K562 (cell line): ENCODE measurements at regions not wholly inside any gene's neighbourhood (a gene's known extent, or its start where the extent isn't known, plus 50 kb on each side); places are given as distances from the start of the nearest gene placed in this dataset.

ENCODE experiments used
- ATAC-seq: fragments of 200-7000 bp; cut with Tn5 transposase; 3 replicates; pipeline ENCODE4 v1.9.1; 2020; ENCODE audit warnings: moderate library complexity
- BruUV-seq: library from RNA; stranded (reverse); fragments of 400-500 nt; replicated peaks from 2 replicates; lab custom pipeline; 2021; lab: Mats Ljungman, UMichigan
- CTCF ChIA-PET: fragments of 300-600 bp; formaldehyde crosslinking; extraction: SDS; loops from one replicate; lab custom pipeline; 2021; ENCODE audit warnings: low intra/inter-chr PET ratio; lab: Yijun Ruan, JAX
- POLR2A ChIA-PET: fragments of 300-600, 350-650 bp; sonication (Branson Sonifier 250); formaldehyde crosslinking; extraction: SDS; loops from one replicate; lab custom pipeline; 2021; ENCODE audit warnings: antibody characterized with exemption, inconsistent platforms; lab: Yijun Ruan, JAX
- DNase-seq, 4 experiments: peaks; one replicate each; pipeline versions ENCODE4 v3.0.0 to v3.0.0-alpha.2; 2011 to 2018; ENCODE audit warnings: low spot score in 3 of 4, mixed read lengths in 3 of 4; ENCODE audit errors: extremely low read depth in 1 of 4
- FAIRE-seq: peaks from 2 replicates; lab custom pipeline; 2011; peaks lifted over from hg19 to GRCh38; lab: Jason Lieb, UNC
- H2AFZ ChIP-seq: 2 replicates; pipeline ENCODE4 v1.6.0; 2011; ENCODE audit warnings: low read depth, low read length, control low read depth, inconsistent platforms
- H3K27ac ChIP-seq: fragments of 200-600 bp; 3 replicates; pipeline ENCODE4 v1.8.0; 2011; ENCODE audit warnings: low read depth, mild to moderate bottlenecking, control low read depth, inconsistent platforms, low read length, moderate library complexity, mixed read lengths; ENCODE audit errors: extremely low read depth
- H3K27me3 ChIP-seq, 2 experiments: fragments of 300-600 bp in 1 of 2; 2 replicates in 1 of 2; 3 replicates in 1 of 2; pipeline versions ENCODE4 v1.6.0 to v1.8.0; 2011; ENCODE audit warnings: inconsistent platforms in 2 of 2, low read length in 2 of 2, mild to moderate bottlenecking in 1 of 2, mixed read lengths in 1 of 2, moderate library complexity in 1 of 2; ENCODE audit not compliant: control insufficient read depth in 2 of 2, insufficient read depth in 2 of 2
- H3K36me3 ChIP-seq: fragments of 300-600 bp; 3 replicates; pipeline ENCODE4 v1.8.0; 2011; ENCODE audit warnings: mild to moderate bottlenecking, low read length, inconsistent platforms; ENCODE audit not compliant: control insufficient read depth, insufficient read depth
- H3K4me1 ChIP-seq, 2 experiments: fragments of 200-600 bp in 1 of 2; replicated peaks in 1 of 2; 2 replicates in 1 of 2; 3 replicates in 1 of 2; pipeline versions ENCODE4 v1.5.1 to v1.8.0; 2011; ENCODE audit warnings: inconsistent platforms in 2 of 2, low read length in 2 of 2, mild to moderate bottlenecking in 1 of 2, mixed read lengths in 1 of 2, moderate library complexity in 1 of 2; ENCODE audit not compliant: control insufficient read depth in 2 of 2, insufficient read depth in 2 of 2
- H3K4me2 ChIP-seq: 2 replicates; pipeline ENCODE4 v1.6.1; 2011; ENCODE audit warnings: low read length, control low read depth, inconsistent platforms, mixed read lengths; ENCODE audit not compliant: insufficient read depth
- H3K4me3 ChIP-seq: fragments of 200-600 bp; sonication (generic), shearing (Covaris generic); 2 replicates; pipeline ENCODE4 v1.5.1; 2016; ENCODE audit warnings: control low read depth, inconsistent platforms
- H3K79me2 ChIP-seq: fragments of 200-600 bp; 3 replicates; pipeline ENCODE4 v1.8.0; 2011; ENCODE audit warnings: low read length, inconsistent platforms; ENCODE audit not compliant: control insufficient read depth, insufficient read depth
- H3K9ac ChIP-seq, 2 experiments: 2 replicates each; pipeline versions ENCODE4 v1.6.0 to v1.6.1; 2011; ENCODE audit warnings: low read depth in 2 of 2, low read length in 2 of 2, control low read depth in 1 of 2, inconsistent platforms in 1 of 2, mild to moderate bottlenecking in 1 of 2, mixed read lengths in 1 of 2; ENCODE audit not compliant: insufficient read depth in 1 of 2
- H3K9me1 ChIP-seq: one replicate; pipeline ENCODE4 v1.6.0; 2011; ENCODE audit warnings: inconsistent platforms, mild to moderate bottlenecking, low read length, moderate library complexity; ENCODE audit not compliant: control insufficient read depth, insufficient read depth
- H3K9me3 ChIP-seq: replicated peaks from 2 replicates; pipeline ENCODE4 v1.5.1; 2011; ENCODE audit warnings: low read depth, low read length, inconsistent platforms; ENCODE audit not compliant: control insufficient read depth, insufficient read depth
- H4K20me1 ChIP-seq: replicated peaks from 2 replicates; pipeline ENCODE4 v1.6.1; 2011; ENCODE audit warnings: low read length, inconsistent platforms, mixed read lengths; ENCODE audit not compliant: control insufficient read depth, insufficient read depth
- ASH1L ChIP-seq: fragments of 450-650 bp; IDR thresholded peaks from 2 replicates; pipeline ENCODE4 v1.6.1; 2018; ENCODE audit warnings: borderline replicate concordance, mild to moderate bottlenecking, low read depth; ENCODE audit not compliant: partially characterized antibody
- EGR1 ChIP-seq: fragments of 450-650 bp; conservative IDR thresholded peaks from 2 replicates; pipeline ENCODE4 v1.6.1; 2017; ENCODE audit warnings: mild to moderate bottlenecking
- FOSL1 ChIP-seq: fragments of 200-800 bp; sonication (Bioruptor generic); conservative IDR thresholded peaks from 2 replicates; pipeline ENCODE4 v1.6.1; 2016; ENCODE audit warnings: missing genetic modification characterization, missing compliant biosample characterization
- HDGF ChIP-seq: fragments of 450-650 bp; IDR thresholded peaks from 2 replicates; pipeline ENCODE4 v1.6.1; 2016
- KAT7 ChIP-seq: sonication (generic); formaldehyde crosslinking; IDR thresholded peaks from 2 replicates; pipeline ENCODE4 v1.8.0; 2022; ENCODE audit warnings: missing genetic modification reagents, mild to moderate bottlenecking, borderline replicate concordance
- KAT8 ChIP-seq: fragments of 450-650 bp; IDR thresholded peaks from 2 replicates; pipeline ENCODE4 v1.6.1; 2016; ENCODE audit warnings: low read depth, mild to moderate bottlenecking
- KLF16 ChIP-seq: IDR thresholded peaks from 2 replicates; pipeline ENCODE4 v1.6.1; 2016; ENCODE audit warnings: antibody characterized with exemption
- MAZ ChIP-seq, 2 experiments: fragments of 450-650 bp in 1 of 2; sonication (generic) in 1 of 2; formaldehyde crosslinking; IDR thresholded peaks in 1 of 2; conservative IDR thresholded peaks in 1 of 2; 2 replicates each; pipeline versions ENCODE4 v1.4.0 to v1.5.0; 2020; ENCODE audit warnings: mild to moderate bottlenecking in 1 of 2, missing genetic modification reagents in 1 of 2
- RCOR1 ChIP-seq, 2 experiments: IDR thresholded peaks; 2 replicates each; pipeline ENCODE4 v1.6.1; 2012; ENCODE audit warnings: low read depth in 2 of 2, low read length in 2 of 2, borderline replicate concordance in 1 of 2, improper control_type of control experiment in 1 of 2
- SMARCE1 ChIP-seq: fragments of 450-650 bp; IDR thresholded peaks from 2 replicates; pipeline ENCODE4 v1.7.1; 2016; ENCODE audit warnings: mild to moderate bottlenecking
- TCF7L2 ChIP-seq: fragments of 150-350 bp; IDR thresholded peaks from 2 replicates; pipeline ENCODE4 v1.6.1; 2016; ENCODE audit warnings: low read depth, mild to moderate bottlenecking, low read length, moderate library complexity
- WHSC1 ChIP-seq: IDR thresholded peaks from one replicate; pipeline ENCODE4 v1.6.1; 2012; ENCODE audit warnings: low read length, control low read depth, inconsistent platforms
- ZNF146 ChIP-seq: IDR thresholded peaks from one replicate; pipeline ENCODE4 v1.6.1; 2018; ENCODE audit warnings: missing compliant biosample characterization; ENCODE audit not compliant: unreplicated experiment
- ZNF263 ChIP-seq: sonication (generic); formaldehyde crosslinking; IDR thresholded peaks from 2 replicates; pipeline ENCODE4 v1.8.0; 2022; ENCODE audit warnings: mild to moderate bottlenecking, missing genetic modification reagents, borderline replicate concordance
- ZNF764 ChIP-seq: fragments of 250-450 bp; sonication (Bioruptor Pico); IDR thresholded peaks from 2 replicates; pipeline ENCODE4 v1.4.0; 2020; ENCODE audit warnings: low read depth, mild to moderate bottlenecking, moderate library complexity
- WGBS: fragments of 100-300 bp; shearing (Covaris generic); methylation state at CpG from one replicate; pipeline ENCODE4 v1.1.6; 2016; ENCODE audit warnings: low coverage, mixed read lengths; ENCODE audit not compliant: insufficient coverage; ENCODE audit errors: missing lambda C conversion rate; 5-methylcytosine and 5-hydroxymethylcytosine counted together
- in situ Hi-C: fragments of 300-500 bp; cut with MboI; formaldehyde crosslinking; loops from 4 replicates; pipeline ENCODE4 v1.15.0; 2018; ENCODE audit warnings: inconsistent platforms, mixed read lengths
- intact Hi-C: fragments of 100-400 bp; cut with micrococcal nuclease; formaldehyde crosslinking; loops from 2 replicates; pipeline ENCODE4 v1.14.2; 2022
- TF ChIP-seq, protein P1 (sequence below): sonication (generic); formaldehyde crosslinking; IDR thresholded peaks from 2 replicates; pipeline ENCODE4 v1.8.1; 2023; ENCODE audit warnings: mild to moderate bottlenecking, missing genetic modification reagents
- TF ChIP-seq, protein P2 (sequence below): fragments of 250-450 bp; sonication (Bioruptor Pico); IDR thresholded peaks from 2 replicates; pipeline ENCODE4 v1.8.0; 2022; ENCODE audit warnings: moderate library complexity, mild to moderate bottlenecking, inconsistent platforms

DNA sequence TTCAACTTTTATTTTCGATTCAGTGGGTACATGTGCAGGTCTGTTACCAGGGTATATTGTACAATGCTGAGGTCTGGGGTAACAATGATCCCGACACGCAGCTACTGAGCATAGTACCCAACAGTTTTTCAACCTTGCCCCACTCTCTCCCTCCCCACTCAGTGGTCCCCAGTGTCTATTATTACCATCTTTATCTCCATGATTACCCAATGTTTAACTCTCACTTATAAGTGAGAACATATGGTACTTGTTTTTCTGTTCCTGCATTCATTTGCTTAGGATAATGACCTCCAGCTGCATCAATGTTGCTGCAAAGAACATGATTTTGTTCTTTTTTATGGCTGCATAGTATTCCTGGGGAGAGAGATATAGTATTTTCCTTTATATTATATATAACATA, 75.7 kb upstream of the EPHB3 start:
- Histone ChIP-seq H3K27ac (no peak overlapping the region), H3K9me3 (no peaks in the 10 kb centered on the region), H3K9me1 (no peaks in the 10 kb centered on the region), H3K27me3 (peaks cover 16 to 23% of the 10 kb centered on the region in 2 experiments)
- WGBS, result 0% methylated on average over 3 of the region's 3 CpGs
- FAIRE-seq, result no peak
- no peak for TF ChIP-seq KLF16
- TF ChIP-seq ZNF146 (CRISPR knock-in tag), result peak; percentile 49
- no peak for TF ChIP-seq TCF7L2
- TF ChIP-seq ZNF764, result no peak
- TF ChIP-seq KAT7 (CRISPR knock-in tag), result no peak
- no peak for TF ChIP-seq SMARCE1
- no peak for TF ChIP-seq MAZ (CRISPR knock-in tag; conservative IDR thresholded peaks at IDR 0.05 in 1 of 2, IDR thresholded peaks at IDR 0.05 in 1 of 2)
- TF ChIP-seq, all 486 proteins: peak for 1
- Histone ChIP-seq H4K20me1 (no peaks in the 10 kb centered on the region), H3K4me3 (no peak overlapping the region), H3K4me1 (no peaks in the 10 kb centered on the region), H2AFZ (no peak overlapping the region), H3K36me3 (no peaks in the 10 kb centered on the region), H3K79me2 (no peaks in the 10 kb centered on the region), H3K9ac (no peak overlapping the region), H3K4me2 (no peak overlapping the region)
- no TSS peak for BruUV-seq
- ChIA-PET POLR2A (no interaction called here), CTCF (no interaction called here)
- no peak for DNase-seq
- intact Hi-C loops (no loop called here), in situ Hi-C loops (no loop called here)
- ATAC-seq, result no peak

DNA sequence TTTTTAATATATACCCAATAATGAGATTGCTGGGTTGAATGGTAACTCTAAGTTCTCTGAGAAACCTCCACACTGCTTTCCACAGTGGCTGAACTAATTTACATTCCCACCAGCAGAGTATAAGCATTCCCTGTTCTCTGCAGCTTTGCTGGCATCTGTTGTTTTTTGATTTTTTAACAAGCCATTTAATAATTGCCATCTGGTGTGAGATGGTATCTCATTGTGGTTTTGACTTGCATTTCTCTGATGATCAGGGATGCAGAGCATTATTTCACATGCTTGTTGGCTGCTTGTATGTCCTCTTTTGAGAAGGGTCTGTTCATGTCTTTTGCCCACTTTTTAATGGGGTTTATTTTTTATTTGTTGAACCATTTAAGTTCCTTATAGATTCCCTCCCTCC, 75.0 kb upstream of the EPHB3 start:
- no peak for ATAC-seq
- CTCF ChIA-PET, result no interaction called here
- in situ Hi-C loops, result no loop called here
- TF ChIP-seq RCOR1 (IDR thresholded peaks at IDR 0.05; ENCODE audit: borderline replicate concordance in 1 of 2, low read depth in 2 of 2, low read length in 2 of 2), result no peak
- TF ChIP-seq WHSC1, result no peak
- TF ChIP-seq, protein P1, sequence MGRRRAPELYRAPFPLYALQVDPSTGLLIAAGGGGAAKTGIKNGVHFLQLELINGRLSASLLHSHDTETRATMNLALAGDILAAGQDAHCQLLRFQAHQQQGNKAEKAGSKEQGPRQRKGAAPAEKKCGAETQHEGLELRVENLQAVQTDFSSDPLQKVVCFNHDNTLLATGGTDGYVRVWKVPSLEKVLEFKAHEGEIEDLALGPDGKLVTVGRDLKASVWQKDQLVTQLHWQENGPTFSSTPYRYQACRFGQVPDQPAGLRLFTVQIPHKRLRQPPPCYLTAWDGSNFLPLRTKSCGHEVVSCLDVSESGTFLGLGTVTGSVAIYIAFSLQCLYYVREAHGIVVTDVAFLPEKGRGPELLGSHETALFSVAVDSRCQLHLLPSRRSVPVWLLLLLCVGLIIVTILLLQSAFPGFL (CRISPR knock-in tag), result no peak
- TF ChIP-seq ZNF263 (CRISPR knock-in tag), result no peak
- no peak for TF ChIP-seq EGR1
- TF ChIP-seq HDGF, result no peak
- TF ChIP-seq ASH1L, result no peak
- TF ChIP-seq KAT8, result no peak
- TF ChIP-seq, protein P2, sequence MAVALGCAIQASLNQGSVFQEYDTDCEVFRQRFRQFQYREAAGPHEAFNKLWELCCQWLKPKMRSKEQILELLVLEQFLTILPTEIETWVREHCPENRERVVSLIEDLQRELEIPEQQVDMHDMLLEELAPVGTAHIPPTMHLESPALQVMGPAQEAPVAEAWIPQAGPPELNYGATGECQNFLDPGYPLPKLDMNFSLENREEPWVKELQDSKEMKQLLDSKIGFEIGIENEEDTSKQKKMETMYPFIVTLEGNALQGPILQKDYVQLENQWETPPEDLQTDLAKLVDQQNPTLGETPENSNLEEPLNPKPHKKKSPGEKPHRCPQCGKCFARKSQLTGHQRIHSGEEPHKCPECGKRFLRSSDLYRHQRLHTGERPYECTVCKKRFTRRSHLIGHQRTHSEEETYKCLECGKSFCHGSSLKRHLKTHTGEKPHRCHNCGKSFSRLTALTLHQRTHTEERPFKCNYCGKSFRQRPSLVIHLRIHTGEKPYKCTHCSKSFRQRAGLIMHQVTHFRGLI (CRISPR knock-in tag), result no peak
- no peak for TF ChIP-seq FOSL1 (tag)

More for the DNA sequence above, 75.0 kb upstream of the EPHB3 start:
- H3K9ac ChIP-seq, result no peak overlapping the region
- H3K27ac ChIP-seq, result no peak overlapping the region
- no peak overlapping the region for H3K4me3 ChIP-seq
- H3K9me1 ChIP-seq, result no peaks in the 10 kb centered on the region
- no peak overlapping the region for H3K4me2 ChIP-seq
- H3K27me3 ChIP-seq, result peaks cover 15 to 25% of the 10 kb centered on the region in 2 experiments
- BruUV-seq, result no TSS peak
- no peak for DNase-seq
- H3K79me2 ChIP-seq, result no peaks in the 10 kb centered on the region
- peaks cover 0 to 5% of the 10 kb centered on the region in 2 experiments; a peak in 1 of 5 replicates for H3K4me1 ChIP-seq
- H2AFZ ChIP-seq, result no peak overlapping the region
- no peaks in the 10 kb centered on the region for H3K36me3 ChIP-seq
- H3K9me3 ChIP-seq, result no peaks in the 10 kb centered on the region
- H4K20me1 ChIP-seq, result no peaks in the 10 kb centered on the region
- POLR2A ChIA-PET, result no interaction called here
- no peak for FAIRE-seq
- intact Hi-C loops, result no loop called here
